Heart left ventricle (tissue), 16 donors: ENCODE measurements at regions not wholly inside any gene's neighbourhood (a gene's known extent, or its start where the extent isn't known, plus 50 kb on each side); places are given as distances from the start of the nearest gene placed in this dataset.

ENCODE experiments used
- ATAC-seq, 4 donors: fragments of 200-7000 bp; cut with Tn5 transposase; one replicate each; pipeline ENCODE4 v1.9.1; 2020 to 2022; ENCODE audit warnings: moderate library complexity in 4 of 4, mild to moderate bottlenecking in 3 of 4, moderate number of reproducible peaks in 1 of 4
- DNase-seq, 5 donors: peaks; one replicate each; pipeline ENCODE4 v3.0.0-alpha.2; 2020
- H3K27ac ChIP-seq, 12 donors: fragments of 200-600 bp; sonication (generic) in 4 of 12; one replicate each; pipeline versions ENCODE4 v1.5.0 to v1.8.0; 2016 to 2022; ENCODE audit warnings: mild to moderate bottlenecking in 2 of 12
- H3K27me3 ChIP-seq, 9 donors: fragments of 200-600 bp; sonication (generic) in 2 of 9; one replicate each; pipeline versions ENCODE4 v1.5.1 to v1.8.0; 2016 to 2022; ENCODE audit warnings: mild to moderate bottlenecking in 3 of 9
- H3K36me3 ChIP-seq, 9 donors: fragments of 200-600 bp; sonication (generic) in 2 of 9; one replicate each; pipeline versions ENCODE4 v1.5.0 to v1.8.0; 2018 to 2022; ENCODE audit warnings: mild to moderate bottlenecking in 2 of 9
- H3K4me1 ChIP-seq, 12 donors: fragments of 200-600 bp; sonication (generic) in 4 of 12; one replicate each; pipeline versions ENCODE4 v1.5.0 to v1.8.0; 2016 to 2022; ENCODE audit warnings: mild to moderate bottlenecking in 3 of 12
- H3K4me3 ChIP-seq, 12 donors: fragments of 200-600 bp; sonication (generic) in 4 of 12; one replicate each; pipeline versions ENCODE4 v1.5.0 to v1.8.0; 2017 to 2022; ENCODE audit warnings: mild to moderate bottlenecking in 9 of 12, moderate library complexity in 4 of 12
- H3K9me3 ChIP-seq, 12 donors: fragments of 200-600 bp; sonication (generic) in 4 of 12; one replicate each; pipeline versions ENCODE4 v1.5.0 to v1.8.0; 2016 to 2022; ENCODE audit warnings: mild to moderate bottlenecking in 1 of 12
- POLR2A ChIP-seq, 2 donors: fragments of 450-650 bp; IDR thresholded peaks; one replicate each; pipeline ENCODE4 v1.6.1; 2017; ENCODE audit warnings: antibody characterized with exemption in 2 of 2, mild to moderate bottlenecking in 2 of 2, moderate library complexity in 2 of 2
- WGBS, 4 donors: extraction: QIAGEN DNeasy Blood & Tissue Kit in 2 of 4; methylation state at CpG; one replicate each; pipeline versions ENCODE4 v1.1.5 to v1.1.7; 2013 to 2018; 5-methylcytosine and 5-hydroxymethylcytosine counted together
- intact Hi-C, 10 donors: fragments of 100-400 bp; cut with DNase I; formaldehyde crosslinking; loops; one replicate each; pipeline versions ENCODE4 v1.11.1 to v1.14.2; 2022
- TF ChIP-seq, protein P1 (sequence below), 12 donors: fragments of 200-600 bp; sonication (generic) in 4 of 12; IDR thresholded peaks; one replicate each; pipeline versions ENCODE4 v1.5.0 to v1.8.0; 2018 to 2022; ENCODE audit warnings: antibody characterized with exemption in 12 of 12, mild to moderate bottlenecking in 5 of 12
- donor health status: ischemic (EF 13 %, LVEDD 7.1; RV severe dilation, severe dysfunction).
- donor health status: healthy with polysubstance abuse.
- donor health status: DM: no; HTN: yes; CAD: no.
- donor health status: DM: no; HTN: no; CAD: no.
- donor health status: ischemic (EF 25% LVEDD 6.9; RV normal size, moderate dysfunction).
- donor health status: ischemic (EF 25% LVEDD 5.7; RV mildly dilated, moderate dysfunction).
- donor health status: healthy.
- donor health status: DM: yes; HTN: yes; CAD: no.
- donor health status: ischemic (EF 35%, LVEDD 5.7; RV mildly dilated, moderate dysfunction).
- donor health status: nonischemic (EF 11% LVEDD 7.7; RV severe dilation, severe dysfunction).
- donor health status: DM: yes; HTN: yes; CAD: no.
- donor health status: PGD.
- donor health status: ischemic (EF 29% LVEDD 5.4; RV normal size, mild dysfunction).
- donor health status: nonischemic (EF 23%, LVEDD 6.1; RV moderate dilation, normal function).

DNA sequence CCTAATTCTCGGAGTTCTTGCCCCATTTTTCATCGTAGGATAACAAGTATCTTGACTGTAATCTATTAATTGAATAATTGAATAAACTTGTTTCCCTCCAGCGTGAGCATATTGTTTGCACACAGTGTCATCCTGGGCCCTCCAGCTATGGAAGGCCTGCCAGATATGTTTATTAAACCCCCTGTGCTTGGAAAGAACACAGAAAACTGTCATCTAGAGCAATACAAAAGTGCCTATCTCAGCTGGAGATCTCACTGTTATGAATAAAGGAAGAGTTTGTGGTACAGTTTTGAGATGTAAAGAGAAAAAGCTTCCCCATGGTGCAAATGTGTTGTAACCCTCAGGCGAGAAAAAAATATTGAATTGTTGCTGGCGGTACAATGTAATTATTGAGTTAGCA lies 405.9 kb downstream of the SOX2 start:
- Histone ChIP-seq H3K9me3 (peaks cover 0 to 4% (median 0%) of the 10 kb centered on the region in 12 donors), H3K4me1 (no peaks in the 10 kb centered on the region), H3K36me3 (no peaks in the 10 kb centered on the region), H3K4me3 (no peak overlapping the region), H3K27me3 (no peaks in the 10 kb centered on the region), H3K27ac (no peak overlapping the region)
- TF ChIP-seq, protein P1, sequence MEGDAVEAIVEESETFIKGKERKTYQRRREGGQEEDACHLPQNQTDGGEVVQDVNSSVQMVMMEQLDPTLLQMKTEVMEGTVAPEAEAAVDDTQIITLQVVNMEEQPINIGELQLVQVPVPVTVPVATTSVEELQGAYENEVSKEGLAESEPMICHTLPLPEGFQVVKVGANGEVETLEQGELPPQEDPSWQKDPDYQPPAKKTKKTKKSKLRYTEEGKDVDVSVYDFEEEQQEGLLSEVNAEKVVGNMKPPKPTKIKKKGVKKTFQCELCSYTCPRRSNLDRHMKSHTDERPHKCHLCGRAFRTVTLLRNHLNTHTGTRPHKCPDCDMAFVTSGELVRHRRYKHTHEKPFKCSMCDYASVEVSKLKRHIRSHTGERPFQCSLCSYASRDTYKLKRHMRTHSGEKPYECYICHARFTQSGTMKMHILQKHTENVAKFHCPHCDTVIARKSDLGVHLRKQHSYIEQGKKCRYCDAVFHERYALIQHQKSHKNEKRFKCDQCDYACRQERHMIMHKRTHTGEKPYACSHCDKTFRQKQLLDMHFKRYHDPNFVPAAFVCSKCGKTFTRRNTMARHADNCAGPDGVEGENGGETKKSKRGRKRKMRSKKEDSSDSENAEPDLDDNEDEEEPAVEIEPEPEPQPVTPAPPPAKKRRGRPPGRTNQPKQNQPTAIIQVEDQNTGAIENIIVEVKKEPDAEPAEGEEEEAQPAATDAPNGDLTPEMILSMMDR (IDR thresholded peaks at IDR 0.05) = no peak
- no peak for TF ChIP-seq POLR2A (IDR thresholded peaks at IDR 0.05)
- WGBS, 4 donors = 91 to 93% (median 92%) methylated on average over 5 of the region's 5 CpGs
- DNase-seq (no peak), ATAC-seq (no peak)
- intact Hi-C loops = no loop called here

DNA sequence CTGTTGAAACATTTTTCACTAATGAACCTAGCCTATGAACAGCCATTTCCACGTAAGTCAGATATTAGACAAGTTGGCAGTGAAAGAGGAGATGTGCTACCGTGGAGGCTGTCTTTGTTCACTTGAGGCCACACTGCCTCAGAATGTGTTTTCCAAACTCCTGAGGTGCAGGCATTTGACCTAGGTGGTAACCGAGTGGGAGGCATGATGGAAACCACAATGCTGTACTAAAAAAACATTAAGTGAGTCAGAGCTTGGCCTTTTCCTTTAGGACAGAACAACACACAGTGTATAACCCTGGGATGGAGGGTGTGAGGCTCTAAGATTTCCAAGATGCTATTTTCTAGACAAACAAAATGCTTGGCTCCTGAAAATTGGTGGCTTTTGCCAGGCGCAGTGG lies 406.3 kb downstream of the SOX2 start:
- WGBS, 4 donors = 83 to 87% (median 86%) methylated on average over 4 of the region's 4 CpGs
- Histone ChIP-seq H3K4me1 (no peaks in the 10 kb centered on the region), H3K27me3 (no peaks in the 10 kb centered on the region), H3K4me3 (no peak overlapping the region), H3K27ac (no peak overlapping the region), H3K36me3 (no peaks in the 10 kb centered on the region), H3K9me3 (peaks cover 0 to 4% (median 0%) of the 10 kb centered on the region in 12 donors)
- intact Hi-C loops = no loop called here
- DNase-seq (no peak), ATAC-seq (no peak)
- TF ChIP-seq POLR2A (IDR thresholded peaks at IDR 0.05) = no peak
- TF ChIP-seq, protein P1 (IDR thresholded peaks at IDR 0.05) = no peak

DNA sequence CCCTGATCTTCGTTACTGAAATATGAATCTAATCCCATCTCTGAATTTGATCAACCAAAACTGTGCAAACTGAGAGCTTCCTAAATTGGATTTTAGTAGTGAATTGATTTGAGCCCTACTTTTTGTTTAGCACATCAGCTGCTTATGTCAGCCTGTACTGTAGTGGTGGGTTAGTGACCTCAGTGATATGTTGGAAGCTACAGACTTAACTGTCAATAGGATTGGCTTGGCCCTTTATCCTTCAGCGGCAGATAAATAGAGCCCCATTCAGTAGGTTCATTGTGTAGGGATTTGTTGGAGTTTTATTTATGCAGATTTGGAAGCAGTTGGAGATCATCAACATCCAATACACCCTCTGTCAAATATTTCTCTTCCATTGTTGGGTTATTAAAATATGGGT lies 409.7 kb downstream of the SOX2 start:
- intact Hi-C loops = no loop called here
- Histone ChIP-seq H3K4me1 (no peaks in the 10 kb centered on the region), H3K9me3 (no peaks in the 10 kb centered on the region), H3K27me3 (no peaks in the 10 kb centered on the region), H3K36me3 (no peaks in the 10 kb centered on the region), H3K27ac (no peak overlapping the region), H3K4me3 (no peak overlapping the region)
- no peak for ATAC-seq
- no peak for DNase-seq
- TF ChIP-seq, protein P1 (IDR thresholded peaks at IDR 0.05) = no peak
- no peak for TF ChIP-seq POLR2A (IDR thresholded peaks at IDR 0.05)
- 60 to 72% (median 63%) methylated on average over 2 of the region's 2 CpGs for WGBS, 4 donors

DNA sequence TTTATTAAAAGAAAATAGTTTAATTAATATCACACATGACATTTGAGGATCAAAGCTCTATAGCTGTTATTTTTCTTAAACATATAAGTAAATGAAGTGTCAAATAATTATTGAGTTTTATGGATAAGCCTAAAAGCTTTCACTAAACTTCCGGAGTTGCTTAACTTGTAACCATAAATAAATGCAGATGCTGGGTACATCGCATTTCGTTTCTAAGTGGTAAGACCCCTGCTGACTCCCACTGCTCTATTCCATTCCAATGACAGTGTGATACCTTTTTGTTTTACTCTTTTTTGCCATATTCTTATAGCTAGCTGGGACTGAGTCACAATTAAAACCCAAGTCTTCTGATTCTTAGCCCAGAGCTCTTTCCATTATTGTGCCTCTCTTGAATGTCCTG lies 411.1 kb downstream of the SOX2 start:
- no peak for TF ChIP-seq POLR2A (IDR thresholded peaks at IDR 0.05)
- TF ChIP-seq, protein P1 (IDR thresholded peaks at IDR 0.05) = no peak
- DNase-seq = no peak
- intact Hi-C loops = no loop called here
- Histone ChIP-seq H3K27ac (no peak overlapping the region), H3K27me3 (no peaks in the 10 kb centered on the region), H3K4me3 (no peak overlapping the region), H3K4me1 (no peaks in the 10 kb centered on the region), H3K36me3 (no peaks in the 10 kb centered on the region), H3K9me3 (no peaks in the 10 kb centered on the region)
- 46 to 54% (median 51%) methylated on average over 3 of the region's 3 CpGs for WGBS, 4 donors
- ATAC-seq = no peak
